GM13977 (cell line): ENCODE measurements at regions not wholly inside any gene's neighbourhood (a gene's known extent, or its start where the extent isn't known, plus 50 kb on each side); places are given as distances from the start of the nearest gene placed in this dataset.

Experiments used
- DNase-seq: peaks from one replicate; pipeline ENCODE4 v3.0.0; 2012; ENCODE audit warnings: low spot score
- in situ Hi-C: fragments of 300-500 bp; cut with MboI; formaldehyde crosslinking; loops from one replicate; pipeline ENCODE4 v1.12.0; 2022; ENCODE audit warnings: low sequenced_read_pairs, low pct_unique_long_range_greater_than_20kb, mixed read lengths, inconsistent platforms; ENCODE audit not compliant: unreplicated experiment
- TF ChIP-seq, protein P1 (sequence below): IDR thresholded peaks from 2 replicates; pipeline ENCODE4 v1.5.1; 2012; ENCODE audit warnings: mild to moderate bottlenecking, control low read depth; ENCODE audit not compliant: insufficient read depth; ENCODE audit errors: extremely low read depth, missing control alignments

DNA sequence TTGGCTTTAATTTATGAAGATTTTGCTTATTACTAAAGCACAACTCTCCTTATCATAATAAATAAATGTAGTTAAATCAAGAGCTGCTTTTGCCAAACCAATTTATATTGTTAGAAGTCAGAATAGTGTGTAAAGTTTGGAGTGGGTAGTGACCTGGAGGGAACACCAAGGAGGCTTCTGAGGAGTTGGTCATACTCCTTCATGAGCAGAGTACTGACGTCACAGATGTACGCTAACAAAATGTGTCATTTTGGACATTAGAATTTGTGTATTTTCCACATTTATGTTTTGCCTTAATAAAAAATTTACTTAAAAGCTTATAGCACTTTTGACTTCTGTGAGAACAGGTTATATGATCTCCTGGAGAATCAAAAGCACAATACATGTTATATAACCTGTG, 953.5 kb upstream of the INTU start:
- TF ChIP-seq, protein P1, sequence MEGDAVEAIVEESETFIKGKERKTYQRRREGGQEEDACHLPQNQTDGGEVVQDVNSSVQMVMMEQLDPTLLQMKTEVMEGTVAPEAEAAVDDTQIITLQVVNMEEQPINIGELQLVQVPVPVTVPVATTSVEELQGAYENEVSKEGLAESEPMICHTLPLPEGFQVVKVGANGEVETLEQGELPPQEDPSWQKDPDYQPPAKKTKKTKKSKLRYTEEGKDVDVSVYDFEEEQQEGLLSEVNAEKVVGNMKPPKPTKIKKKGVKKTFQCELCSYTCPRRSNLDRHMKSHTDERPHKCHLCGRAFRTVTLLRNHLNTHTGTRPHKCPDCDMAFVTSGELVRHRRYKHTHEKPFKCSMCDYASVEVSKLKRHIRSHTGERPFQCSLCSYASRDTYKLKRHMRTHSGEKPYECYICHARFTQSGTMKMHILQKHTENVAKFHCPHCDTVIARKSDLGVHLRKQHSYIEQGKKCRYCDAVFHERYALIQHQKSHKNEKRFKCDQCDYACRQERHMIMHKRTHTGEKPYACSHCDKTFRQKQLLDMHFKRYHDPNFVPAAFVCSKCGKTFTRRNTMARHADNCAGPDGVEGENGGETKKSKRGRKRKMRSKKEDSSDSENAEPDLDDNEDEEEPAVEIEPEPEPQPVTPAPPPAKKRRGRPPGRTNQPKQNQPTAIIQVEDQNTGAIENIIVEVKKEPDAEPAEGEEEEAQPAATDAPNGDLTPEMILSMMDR, result no peak
- in situ Hi-C loops, result no loop called here
- DNase-seq, result no peak

DNA sequence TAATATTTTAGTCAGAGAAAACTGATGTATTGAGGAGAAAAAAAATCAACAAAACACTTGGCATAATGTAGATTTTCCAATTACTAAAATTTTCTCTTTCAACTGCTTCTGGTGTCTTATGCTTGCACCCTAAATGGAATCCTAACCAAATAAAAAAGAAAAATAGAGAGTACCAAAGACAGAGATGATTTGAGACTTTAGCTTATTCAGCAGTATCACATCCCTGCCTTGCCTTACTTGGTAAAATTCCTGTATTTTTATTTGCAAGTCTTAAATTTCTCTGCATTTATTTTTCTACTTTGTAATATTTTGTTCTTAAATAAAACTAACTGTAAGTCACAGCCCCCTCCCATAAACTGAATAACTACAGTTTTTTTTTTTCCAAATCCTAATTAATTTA, 950.5 kb upstream of the INTU start:
- TF ChIP-seq, protein P1, result no peak
- in situ Hi-C loops, result no loop called here
- no peak for DNase-seq

DNA sequence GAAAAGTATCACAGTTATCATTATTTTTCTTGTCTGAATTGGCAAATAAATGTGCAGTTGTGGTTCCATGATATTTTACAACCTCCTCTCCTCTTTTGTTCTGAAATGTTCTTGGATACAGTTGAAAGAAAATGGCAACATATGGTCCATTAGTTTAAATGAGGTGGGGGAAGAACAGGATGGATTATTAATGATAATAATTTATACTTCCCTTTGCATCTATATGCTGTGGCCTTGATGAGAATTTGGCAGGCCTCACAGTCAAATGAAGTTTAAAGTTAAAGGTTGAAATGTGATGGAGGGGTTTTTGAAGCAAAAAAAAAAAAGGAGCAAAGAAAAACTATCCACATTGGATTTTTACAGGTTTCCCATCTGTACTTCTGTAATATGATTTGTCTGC, 946.3 kb upstream of the INTU start:
- in situ Hi-C loops, result no loop called here
- TF ChIP-seq, protein P1, result no peak
- no peak for DNase-seq

DNA sequence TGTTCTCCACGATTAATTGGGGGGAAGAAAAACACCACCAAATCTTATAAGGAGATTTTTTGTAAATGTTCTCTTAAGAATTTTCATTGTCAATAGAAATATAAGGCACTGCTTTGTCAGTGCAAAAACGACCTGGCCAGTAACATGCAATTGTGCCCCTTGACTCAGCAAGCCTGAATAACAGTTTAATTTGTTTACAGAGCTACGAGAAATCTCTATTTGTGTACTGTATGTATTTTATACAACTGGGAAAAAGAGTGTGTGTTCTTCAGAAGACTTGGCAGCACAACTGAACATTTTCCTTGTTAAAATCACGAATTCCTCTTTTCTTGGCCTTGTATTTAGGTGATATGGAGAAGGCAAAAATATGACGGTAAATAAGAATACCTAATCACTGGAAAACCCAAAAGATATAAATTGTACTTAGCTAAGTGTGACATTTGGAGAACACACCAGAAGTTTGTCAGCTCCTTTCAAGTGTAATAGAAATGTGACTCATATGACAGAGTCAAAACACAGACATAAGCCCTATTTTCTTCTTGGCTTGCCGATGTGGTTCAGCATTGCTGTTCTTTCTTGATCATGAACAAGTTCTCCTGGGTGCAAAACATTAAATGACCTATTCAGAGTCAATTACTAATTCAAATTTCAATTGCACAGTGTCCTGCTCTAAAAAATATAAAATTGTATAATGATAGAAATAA, 945.0 kb upstream of the INTU start:
- no peak for DNase-seq
- TF ChIP-seq, protein P1, result no peak
- in situ Hi-C loops, result no loop called here

DNA sequence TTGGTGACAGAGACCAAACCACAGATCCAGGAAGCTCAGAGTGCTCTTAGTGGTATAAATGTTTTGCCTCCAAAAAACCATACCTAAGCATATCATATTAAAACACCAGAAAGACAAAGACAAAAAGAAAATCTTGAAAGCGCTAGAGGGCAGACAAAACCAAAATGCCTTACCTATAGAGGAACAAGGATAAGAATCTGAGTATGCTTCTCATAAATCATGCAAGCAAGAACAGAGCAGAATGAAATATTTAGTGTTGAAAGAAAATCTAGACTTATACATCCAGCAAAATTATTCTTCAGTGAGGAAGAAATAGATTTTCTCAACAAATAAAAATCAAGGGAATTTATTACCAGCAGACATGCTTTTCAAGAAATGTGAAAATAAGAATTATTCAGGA, 941.0 kb upstream of the INTU start:
- DNase-seq, result no peak
- TF ChIP-seq, protein P1, result no peak
- in situ Hi-C loops, result no loop called here

DNA sequence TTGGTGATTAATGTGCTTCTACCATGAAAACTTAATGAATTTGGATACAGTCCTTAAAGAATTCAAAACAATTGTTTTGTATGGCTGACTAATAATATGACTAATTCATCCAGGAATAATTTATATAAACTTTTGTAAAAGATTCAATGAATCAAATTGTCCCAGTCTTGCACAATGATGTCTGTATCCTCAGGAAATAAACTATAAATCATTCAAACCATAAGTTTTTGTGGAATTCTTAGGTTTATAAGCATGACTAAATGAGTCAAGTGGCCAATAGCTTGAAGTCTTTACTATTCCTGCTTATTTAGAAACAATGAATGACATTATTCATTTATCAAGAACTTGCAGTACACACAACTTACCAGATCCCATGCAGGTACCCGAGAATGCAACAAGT, 935.0 kb upstream of the INTU start:
- TF ChIP-seq, protein P1, result no peak
- DNase-seq, result no peak
- in situ Hi-C loops, result no loop called here
